IPS DF 6.9 (cell line): ENCODE measurements at regions not wholly inside any gene's neighbourhood (a gene's known extent, or its start where the extent isn't known, plus 50 kb on each side); places are given as distances from the start of the nearest gene placed in this dataset.

Experiments used
- DNase-seq: peaks from one replicate; pipeline ENCODE4 v3.0.0-alpha.2; 2013; ENCODE audit warnings: low read depth, low spot score
- H3K27ac ChIP-seq: one replicate; pipeline ENCODE4 v1.5.1; 2013; ENCODE audit warnings: low read length, control low read depth
- H3K27me3 ChIP-seq: 2 replicates; pipeline ENCODE4 v1.6.1; 2013; ENCODE audit warnings: mild to moderate bottlenecking, low read length; ENCODE audit not compliant: control insufficient read depth, insufficient read depth
- H3K36me3 ChIP-seq: 2 replicates; pipeline ENCODE4 v1.6.1; 2013; ENCODE audit warnings: low read length; ENCODE audit not compliant: control insufficient read depth, insufficient read depth
- H3K4me1 ChIP-seq: 2 replicates; pipeline ENCODE4 v1.6.1; 2013; ENCODE audit warnings: low read length; ENCODE audit not compliant: control insufficient read depth, insufficient read depth
- H3K4me3 ChIP-seq: 2 replicates; pipeline ENCODE4 v1.5.1; 2013; ENCODE audit warnings: mild to moderate bottlenecking, low read length
- H3K9me3 ChIP-seq: 2 replicates; pipeline ENCODE4 v1.6.1; 2013; ENCODE audit warnings: low read length, inconsistent platforms; ENCODE audit not compliant: control insufficient read depth, insufficient read depth
- WGBS: extraction: QIAGEN DNeasy Blood & Tissue Kit; methylation state at CpG from one replicate; pipeline ENCODE4 v1.1.7; 2013; ENCODE audit warnings: mixed read lengths, missing lambda C conversion rate; ENCODE audit not compliant: insufficient read length, insufficient coverage; 5-methylcytosine and 5-hydroxymethylcytosine counted together

GRCh38 chr11:57082125-57082524, 93.4 kb downstream of the OR5AK2 start:
- no peak overlapping the region for H3K27ac ChIP-seq
- WGBS, result no CpG with 5 or more reads among the region's 1 CpG

GRCh38 chr11:57083641-57084385, 95.1 kb downstream of the OR5AK2 start:
- 0 out of 2 replicates have a peak, but pooled peaks cover 2% of the 10 kb centered on the region for H3K4me1 ChIP-seq
- WGBS, result no CpG with 5 or more reads among the region's 2 CpGs

More at GRCh38 chr11:57082125-57082524, 93.4 kb downstream of the OR5AK2 start:
- DNase-seq, result no peak
- no peaks in the 10 kb centered on the region for H3K9me3 ChIP-seq
- 0 out of 2 replicates have a peak, but pooled peaks cover 2% of the 10 kb centered on the region for H3K4me1 ChIP-seq
- H3K36me3 ChIP-seq, result no peaks in the 10 kb centered on the region
- H3K27me3 ChIP-seq, result no peaks in the 10 kb centered on the region
- no peak overlapping the region for H3K4me3 ChIP-seq

GRCh38 chr11:57085611-57086010, 96.1 kb upstream of the LRRC55 start:
- Histone ChIP-seq H3K36me3 (no peaks in the 10 kb centered on the region), H3K27me3 (no peaks in the 10 kb centered on the region), H3K27ac (no peak overlapping the region), H3K4me1 (0 out of 2 replicates have a peak, but pooled peaks cover 2% of the 10 kb centered on the region), H3K4me3 (no peak overlapping the region), H3K9me3 (no peaks in the 10 kb centered on the region)
- no peak for DNase-seq
- WGBS, result no CpG with 5 or more reads among the region's 1 CpG

More at GRCh38 chr11:57083641-57084385, 95.1 kb downstream of the OR5AK2 start:
- Histone ChIP-seq H3K27me3 (no peaks in the 10 kb centered on the region), H3K4me3 (no peak overlapping the region), H3K27ac (no peak overlapping the region), H3K36me3 (no peaks in the 10 kb centered on the region), H3K9me3 (no peaks in the 10 kb centered on the region)
- no peak for DNase-seq

GRCh38 chr11:57087991-57088390, 93.8 kb upstream of the LRRC55 start:
- H3K4me1 ChIP-seq, result no peaks in the 10 kb centered on the region
- WGBS, result no CpG with 5 or more reads among the region's 1 CpG
- H3K4me3 ChIP-seq, result no peak overlapping the region
- no peak for DNase-seq
- no peaks in the 10 kb centered on the region for H3K27me3 ChIP-seq
- no peaks in the 10 kb centered on the region for H3K36me3 ChIP-seq
- H3K9me3 ChIP-seq, result no peaks in the 10 kb centered on the region
- H3K27ac ChIP-seq, result no peak overlapping the region

GRCh38 chr11:57092028-57092698, 89.6 kb upstream of the LRRC55 start:
- Histone ChIP-seq H3K36me3 (no peaks in the 10 kb centered on the region), H3K9me3 (no peaks in the 10 kb centered on the region), H3K27ac (no peak overlapping the region), H3K4me3 (no peak overlapping the region), H3K27me3 (no peaks in the 10 kb centered on the region), H3K4me1 (no peaks in the 10 kb centered on the region)
- WGBS, result no CpG with 5 or more reads among the region's 9 CpGs
- no peak for DNase-seq

- no peak for DNase-seq
- Histone ChIP-seq H3K4me3 (no peak overlapping the region), H3K9me3 (no peaks in the 10 kb centered on the region), H3K27ac (no peak overlapping the region), H3K36me3 (no peaks in the 10 kb centered on the region), H3K4me1 (no peaks in the 10 kb centered on the region), H3K27me3 (no peaks in the 10 kb centered on the region)
- no CpG with 5 or more reads among the region's 1 CpG for WGBS
Observed at GRCh38 chr11:57094181-57094935, 87.4 kb upstream of the LRRC55 start.

- no peaks in the 10 kb centered on the region for H3K4me1 ChIP-seq
- H3K4me3 ChIP-seq, result no peak overlapping the region
- H3K36me3 ChIP-seq, result no peaks in the 10 kb centered on the region
- no peaks in the 10 kb centered on the region for H3K9me3 ChIP-seq
- no peak for DNase-seq
- H3K27me3 ChIP-seq, result no peaks in the 10 kb centered on the region
- WGBS, result no CpG with 5 or more reads among the region's 3 CpGs
- H3K27ac ChIP-seq, result no peak overlapping the region
Observed at GRCh38 chr11:57095417-57095816, 86.3 kb upstream of the LRRC55 start.

- H3K4me3 ChIP-seq, result no peak overlapping the region
- H3K27ac ChIP-seq, result no peak overlapping the region
- no peaks in the 10 kb centered on the region for H3K27me3 ChIP-seq
- no peaks in the 10 kb centered on the region for H3K9me3 ChIP-seq
- H3K36me3 ChIP-seq, result no peaks in the 10 kb centered on the region
- WGBS, result no CpG with 5 or more reads among the region's 3 CpGs
- no peak for DNase-seq
- no peaks in the 10 kb centered on the region for H3K4me1 ChIP-seq
Observed at GRCh38 chr11:57095896-57096295, 85.9 kb upstream of the LRRC55 start.

GRCh38 chr11:57097149-57097548, 84.6 kb upstream of the LRRC55 start:
- Histone ChIP-seq H3K9me3 (no peaks in the 10 kb centered on the region), H3K27me3 (no peaks in the 10 kb centered on the region), H3K27ac (no peak overlapping the region), H3K4me1 (no peaks in the 10 kb centered on the region), H3K36me3 (no peaks in the 10 kb centered on the region), H3K4me3 (no peak overlapping the region)
- no peak for DNase-seq
- no CpG with 5 or more reads among the region's 2 CpGs for WGBS

GRCh38 chr11:57098191-57098590, 83.6 kb upstream of the LRRC55 start:
- H3K27me3 ChIP-seq, result no peaks in the 10 kb centered on the region
- no peak overlapping the region for H3K4me3 ChIP-seq
- no peaks in the 10 kb centered on the region for H3K36me3 ChIP-seq
- no peak for DNase-seq
- no CpG with 5 or more reads among the region's 2 CpGs for WGBS
- no peaks in the 10 kb centered on the region for H3K4me1 ChIP-seq
- no peaks in the 10 kb centered on the region for H3K9me3 ChIP-seq
- H3K27ac ChIP-seq, result no peak overlapping the region
